Astrocyte (in vitro differentiated cells and primary cell): ENCODE measurements at regions not wholly inside any gene's neighbourhood (a gene's known extent, or its start where the extent isn't known, plus 50 kb on each side); places are given as distances from the start of the nearest gene placed in this dataset.

Experiments used
- EZH2 ChIP-seq: IDR thresholded peaks from 2 replicates; pipeline ENCODE4 v1.6.1; 2012; ENCODE audit warnings: mild to moderate bottlenecking, low read length, inconsistent platforms; ENCODE audit not compliant: insufficient read depth
- TF ChIP-seq, protein P1 (sequence below): IDR thresholded peaks from 2 replicates; pipeline ENCODE4 v1.5.1; 2011; ENCODE audit warnings: low read depth, mild to moderate bottlenecking, inconsistent platforms, low read length, moderate library complexity; ENCODE audit not compliant: insufficient read depth

DNA sequence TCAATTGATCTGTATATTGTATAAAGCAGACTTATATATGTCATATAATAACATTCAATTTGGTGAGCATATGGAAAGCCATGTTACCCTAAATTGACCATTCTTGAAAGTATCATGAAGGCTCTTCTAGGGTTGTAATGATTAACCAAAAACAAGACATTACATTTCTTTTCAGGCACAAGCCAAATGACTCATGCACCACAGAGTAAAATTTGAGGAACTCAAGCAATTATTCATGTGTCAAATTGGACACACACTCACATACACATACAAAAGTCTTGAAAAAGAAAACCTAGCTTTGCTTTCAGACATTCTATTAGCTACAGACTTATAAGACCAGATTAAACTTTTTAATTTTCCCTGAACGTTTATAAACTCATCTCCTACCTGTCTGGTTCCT lies 146.5 kb upstream of the PCDH18 start:
- TF ChIP-seq, protein P1, sequence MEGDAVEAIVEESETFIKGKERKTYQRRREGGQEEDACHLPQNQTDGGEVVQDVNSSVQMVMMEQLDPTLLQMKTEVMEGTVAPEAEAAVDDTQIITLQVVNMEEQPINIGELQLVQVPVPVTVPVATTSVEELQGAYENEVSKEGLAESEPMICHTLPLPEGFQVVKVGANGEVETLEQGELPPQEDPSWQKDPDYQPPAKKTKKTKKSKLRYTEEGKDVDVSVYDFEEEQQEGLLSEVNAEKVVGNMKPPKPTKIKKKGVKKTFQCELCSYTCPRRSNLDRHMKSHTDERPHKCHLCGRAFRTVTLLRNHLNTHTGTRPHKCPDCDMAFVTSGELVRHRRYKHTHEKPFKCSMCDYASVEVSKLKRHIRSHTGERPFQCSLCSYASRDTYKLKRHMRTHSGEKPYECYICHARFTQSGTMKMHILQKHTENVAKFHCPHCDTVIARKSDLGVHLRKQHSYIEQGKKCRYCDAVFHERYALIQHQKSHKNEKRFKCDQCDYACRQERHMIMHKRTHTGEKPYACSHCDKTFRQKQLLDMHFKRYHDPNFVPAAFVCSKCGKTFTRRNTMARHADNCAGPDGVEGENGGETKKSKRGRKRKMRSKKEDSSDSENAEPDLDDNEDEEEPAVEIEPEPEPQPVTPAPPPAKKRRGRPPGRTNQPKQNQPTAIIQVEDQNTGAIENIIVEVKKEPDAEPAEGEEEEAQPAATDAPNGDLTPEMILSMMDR = no peak
- TF ChIP-seq EZH2 = no peak
